ENCODE measurements at regions not wholly inside any gene's neighbourhood (a gene's known extent, or its start where the extent isn't known, plus 50 kb on each side); places are given as distances from the start of the nearest gene placed in this dataset.

DNA sequence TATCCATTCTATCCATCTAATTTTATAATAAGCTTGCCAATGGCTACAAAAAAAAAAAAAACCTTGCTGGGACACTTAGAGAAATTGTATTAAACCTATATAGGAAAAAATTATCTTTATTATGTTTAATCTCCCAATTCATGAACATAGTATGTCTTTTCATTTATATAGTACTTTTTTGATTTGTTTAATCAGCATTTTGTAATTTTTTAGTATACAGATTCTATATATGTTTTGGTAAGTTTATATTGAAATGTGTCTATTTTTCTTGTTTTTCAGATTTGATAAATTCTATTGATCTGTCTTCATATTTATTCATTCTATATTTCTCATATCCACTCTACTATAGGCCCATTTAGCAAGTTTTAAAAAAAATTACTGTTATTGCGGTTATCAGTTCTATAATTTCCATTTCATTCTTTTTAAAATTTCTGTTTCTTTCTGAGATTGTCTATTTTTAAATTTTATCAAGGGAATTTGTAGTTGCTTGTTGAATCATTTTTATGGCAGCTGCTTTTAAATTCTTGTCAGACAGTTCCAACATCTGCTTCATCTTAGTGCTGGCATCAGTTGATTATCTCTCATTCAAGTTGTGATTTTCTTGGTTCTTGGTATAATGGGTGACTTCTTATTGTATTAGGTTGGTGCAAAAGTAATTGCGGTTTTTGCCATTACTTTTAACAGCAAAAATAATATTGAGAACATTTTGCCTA is 170.1 kb upstream of the S1PR3 start:
- 83 to 91% methylated on average over 2 of the region's 2 CpGs for WGBS, 2 donors
- no peak for TF ChIP-seq POLR2A (IDR thresholded peaks at IDR 0.05)
- TF ChIP-seq, protein P1, sequence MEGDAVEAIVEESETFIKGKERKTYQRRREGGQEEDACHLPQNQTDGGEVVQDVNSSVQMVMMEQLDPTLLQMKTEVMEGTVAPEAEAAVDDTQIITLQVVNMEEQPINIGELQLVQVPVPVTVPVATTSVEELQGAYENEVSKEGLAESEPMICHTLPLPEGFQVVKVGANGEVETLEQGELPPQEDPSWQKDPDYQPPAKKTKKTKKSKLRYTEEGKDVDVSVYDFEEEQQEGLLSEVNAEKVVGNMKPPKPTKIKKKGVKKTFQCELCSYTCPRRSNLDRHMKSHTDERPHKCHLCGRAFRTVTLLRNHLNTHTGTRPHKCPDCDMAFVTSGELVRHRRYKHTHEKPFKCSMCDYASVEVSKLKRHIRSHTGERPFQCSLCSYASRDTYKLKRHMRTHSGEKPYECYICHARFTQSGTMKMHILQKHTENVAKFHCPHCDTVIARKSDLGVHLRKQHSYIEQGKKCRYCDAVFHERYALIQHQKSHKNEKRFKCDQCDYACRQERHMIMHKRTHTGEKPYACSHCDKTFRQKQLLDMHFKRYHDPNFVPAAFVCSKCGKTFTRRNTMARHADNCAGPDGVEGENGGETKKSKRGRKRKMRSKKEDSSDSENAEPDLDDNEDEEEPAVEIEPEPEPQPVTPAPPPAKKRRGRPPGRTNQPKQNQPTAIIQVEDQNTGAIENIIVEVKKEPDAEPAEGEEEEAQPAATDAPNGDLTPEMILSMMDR (IDR thresholded peaks at IDR 0.05) = no peak
- Histone ChIP-seq H3K36me3 (replicated peaks in 1 of 2; ENCODE audit: insufficient read depth in 1 of 2, low read depth in 2 of 2) (no peaks in the 10 kb centered on the region), H3K9me3 (no peaks in the 10 kb centered on the region), H3K4me3 (no peak overlapping the region), H3K27me3 (no peaks in the 10 kb centered on the region), H3K27ac (no peak overlapping the region), H3K4me1 (no peaks in the 10 kb centered on the region)
- intact Hi-C loops (cut with DNase I) = no loop called here
- ATAC-seq (no peak), DNase-seq (no peak)

DNA sequence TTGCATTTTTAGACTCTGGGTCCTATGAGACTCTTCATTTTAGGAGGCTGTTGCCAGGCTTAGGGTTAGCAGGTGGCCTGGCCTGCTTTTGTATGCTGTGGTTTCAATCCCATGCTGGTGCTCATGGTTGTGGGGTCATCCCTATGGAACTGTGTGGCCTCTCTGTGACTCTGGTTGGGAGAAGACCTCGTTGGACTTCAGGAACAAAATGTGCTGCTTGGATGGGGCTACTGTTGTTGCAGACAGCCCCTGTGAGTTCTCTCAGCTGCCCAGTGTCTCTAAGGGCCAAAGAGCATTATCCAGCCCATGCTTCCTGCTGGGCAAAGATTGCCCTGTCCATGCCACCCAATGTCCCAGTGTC is 169.5 kb upstream of the S1PR3 start:
- ATAC-seq (no peak), DNase-seq (no peak)
- Histone ChIP-seq H3K4me1 (no peaks in the 10 kb centered on the region), H3K4me3 (no peak overlapping the region), H3K27me3 (no peaks in the 10 kb centered on the region), H3K36me3 (replicated peaks in 1 of 2; ENCODE audit: insufficient read depth in 1 of 2, low read depth in 2 of 2) (no peaks in the 10 kb centered on the region), H3K9me3 (no peaks in the 10 kb centered on the region), H3K27ac (no peak overlapping the region)
- intact Hi-C loops (cut with DNase I) = no loop called here
- 43 to 44% methylated on average over 1 of the region's 1 CpG for WGBS, 2 donors
- no peak for TF ChIP-seq POLR2A (IDR thresholded peaks at IDR 0.05)
- TF ChIP-seq, protein P1 (IDR thresholded peaks at IDR 0.05) = no peak

DNA sequence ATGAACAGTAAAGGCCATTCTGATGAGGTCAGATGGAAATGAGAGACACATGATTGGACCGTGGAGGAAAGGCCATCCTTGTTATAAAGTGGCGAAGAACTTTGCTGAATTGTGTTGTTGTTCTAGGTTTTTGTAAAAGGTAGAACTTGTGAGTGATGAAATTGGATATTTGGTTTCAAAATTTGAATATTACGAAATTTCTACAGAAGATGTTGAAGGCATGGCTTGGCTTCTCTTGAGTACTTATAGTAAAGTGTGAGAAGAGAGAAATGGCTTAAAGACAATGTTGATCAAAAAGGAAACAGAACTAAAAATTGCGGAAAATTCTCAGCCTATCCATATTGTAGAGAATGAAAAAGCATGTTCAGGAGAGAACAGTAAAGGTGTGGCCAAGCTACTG is 166.6 kb upstream of the S1PR3 start:
- WGBS, 2 donors = 82 to 89% methylated on average over 4 of the region's 4 CpGs
- intact Hi-C loops (cut with DNase I) = no loop called here
- Histone ChIP-seq H3K4me3 (no peak overlapping the region), H3K36me3 (replicated peaks in 1 of 2; ENCODE audit: insufficient read depth in 1 of 2, low read depth in 2 of 2) (no peaks in the 10 kb centered on the region), H3K9me3 (no peaks in the 10 kb centered on the region), H3K4me1 (no peaks in the 10 kb centered on the region), H3K27ac (no peak overlapping the region), H3K27me3 (no peaks in the 10 kb centered on the region)
- ATAC-seq (no peak), DNase-seq (no peak)
- TF ChIP-seq, protein P1 (IDR thresholded peaks at IDR 0.05) = no peak
- no peak for TF ChIP-seq POLR2A (IDR thresholded peaks at IDR 0.05)

DNA sequence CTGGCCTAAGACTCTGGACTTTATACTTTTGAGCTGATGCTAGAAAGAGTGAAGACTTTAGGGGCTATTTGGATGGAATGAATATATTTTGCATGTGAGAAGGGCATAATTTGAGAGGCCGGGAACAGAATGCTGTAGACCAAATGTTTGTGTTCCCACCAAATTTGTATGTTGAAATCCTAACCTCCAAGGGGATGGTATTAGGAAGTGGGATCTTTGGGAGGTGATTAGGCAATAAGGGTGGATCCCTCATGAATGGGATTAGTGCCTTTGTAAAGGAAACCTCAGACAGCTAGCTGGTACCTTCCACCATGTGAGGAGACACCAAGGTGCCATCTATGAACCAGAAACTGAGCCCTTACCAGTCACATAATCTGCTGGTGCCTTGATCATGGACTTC is 165.1 kb upstream of the S1PR3 start:
- H3K4me1 ChIP-seq = no peaks in the 10 kb centered on the region
- DNase-seq (no peak), ATAC-seq (no peak)
- intact Hi-C loops (cut with DNase I) = no loop called here
- 85 to 93% methylated on average over 1 of the region's 1 CpG for WGBS, 2 donors
- no peak overlapping the region for H3K4me3 ChIP-seq
- no peak overlapping the region for H3K27ac ChIP-seq
- no peaks in the 10 kb centered on the region for H3K27me3 ChIP-seq
- H3K9me3 ChIP-seq = no peaks in the 10 kb centered on the region
- no peaks in the 10 kb centered on the region for H3K36me3 ChIP-seq (replicated peaks in 1 of 2; ENCODE audit: insufficient read depth in 1 of 2, low read depth in 2 of 2)
- no peak for TF ChIP-seq POLR2A (IDR thresholded peaks at IDR 0.05)
- TF ChIP-seq, protein P1 (IDR thresholded peaks at IDR 0.05) = no peak

DNA sequence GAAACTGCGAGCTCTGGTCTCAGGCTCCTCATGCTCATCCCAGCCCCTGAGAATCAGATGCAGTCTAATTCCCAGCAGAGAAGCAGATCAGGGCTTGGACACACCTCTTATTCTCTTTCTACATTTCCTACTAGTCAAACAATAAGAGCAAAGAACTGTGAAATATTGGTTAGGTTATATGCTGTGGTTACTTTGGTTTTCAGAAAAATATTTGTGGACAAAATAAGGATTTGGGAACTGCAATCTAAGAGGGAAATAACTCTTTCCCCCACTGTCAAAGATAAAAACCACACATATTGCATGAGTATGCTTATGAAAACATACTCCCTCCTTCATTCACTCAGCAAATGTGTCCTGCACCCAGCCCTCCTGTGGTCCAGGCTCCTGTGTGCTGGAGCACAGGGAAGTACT is 164.5 kb upstream of the S1PR3 start:
- WGBS, 2 donors = 85 to 90% methylated on average over 1 of the region's 1 CpG
- Histone ChIP-seq H3K4me3 (no peak overlapping the region), H3K4me1 (no peaks in the 10 kb centered on the region), H3K27ac (no peak overlapping the region), H3K27me3 (no peaks in the 10 kb centered on the region), H3K9me3 (no peaks in the 10 kb centered on the region), H3K36me3 (replicated peaks in 1 of 2; ENCODE audit: insufficient read depth in 1 of 2, low read depth in 2 of 2) (no peaks in the 10 kb centered on the region)
- DNase-seq (no peak), ATAC-seq (no peak)
- intact Hi-C loops (cut with DNase I) = no loop called here
- TF ChIP-seq, protein P1 (IDR thresholded peaks at IDR 0.05) = no peak
- TF ChIP-seq POLR2A (IDR thresholded peaks at IDR 0.05) = no peak

Measured in body of pancreas (tissue), 4 donors.